Activated naive CD4-positive, alpha-beta T cell treated with anti-CD3 and anti-CD28 coated beads, Interleukin-2, amount 10 ng/mL, durations not matched to agents 7 days and 5 days (primary cell): ENCODE measurements at regions not wholly inside any gene's neighbourhood (a gene's known extent, or its start where the extent isn't known, plus 50 kb on each side); places are given as distances from the start of the nearest gene placed in this dataset.

Experiments
- CTCF ChIA-PET: fragments of 350-600 bp; sonication (Branson Sonifier 250); formaldehyde crosslinking; loops from one replicate; lab custom pipeline; 2021; ENCODE audit warnings: antibody characterized with exemption; lab: Charles Lee
- DNase-seq: peaks from one replicate; pipeline ENCODE4 v3.0.0-alpha.2; 2020
- H3K27ac Mint-ChIP-seq: one replicate; pipeline ENCODE4 v1.8.0; 2021; ENCODE audit warnings: mild to moderate bottlenecking, moderate library complexity, mixed read lengths
- H3K27me3 Mint-ChIP-seq: one replicate; pipeline ENCODE4 v1.8.0; 2021; ENCODE audit warnings: mild to moderate bottlenecking, mixed read lengths
- H3K36me3 Mint-ChIP-seq: one replicate; pipeline ENCODE4 v1.8.0; 2021; ENCODE audit warnings: mixed read lengths
- H3K4me1 Mint-ChIP-seq: one replicate; pipeline ENCODE4 v1.8.0; 2021; ENCODE audit warnings: mixed read lengths
- H3K4me3 Mint-ChIP-seq: one replicate; pipeline ENCODE4 v1.8.0; 2021; ENCODE audit warnings: mild to moderate bottlenecking, moderate library complexity, mixed read lengths
- H3K9me3 Mint-ChIP-seq: one replicate; pipeline ENCODE4 v1.8.0; 2021; ENCODE audit warnings: mixed read lengths

DNA sequence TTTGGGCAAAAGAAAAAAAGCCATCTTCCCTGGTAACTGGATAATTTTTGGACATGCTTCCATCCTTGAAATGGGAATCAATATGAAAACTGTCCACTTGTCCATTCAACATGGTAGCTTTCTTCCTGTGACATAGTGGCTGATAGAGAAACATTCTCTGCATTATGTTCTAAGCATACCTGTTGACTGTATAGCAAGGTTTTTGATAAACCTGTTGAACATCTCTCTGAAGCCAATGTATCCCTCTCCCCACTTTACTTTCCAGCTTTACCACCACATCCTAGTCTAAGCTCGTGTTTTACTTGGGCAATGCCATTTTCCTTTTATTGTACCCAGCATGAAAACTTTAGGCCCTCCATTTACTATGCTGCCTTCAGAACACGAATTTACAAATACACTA, 630.1 kb downstream of the TOX3 start:
- Mint-ChIP-seq H3K4me3 (no peak overlapping the region), H3K36me3 (no peaks in the 10 kb centered on the region), H3K9me3 (peaks cover under 1% of the 10 kb centered on the region), H3K27ac (no peak overlapping the region), H3K27me3 (no peaks in the 10 kb centered on the region), H3K4me1 (no peaks in the 10 kb centered on the region)
- CTCF ChIA-PET, result no interaction called here
- no peak for DNase-seq

GRCh38 chr16:51916231-51916630, 630.7 kb downstream of the TOX3 start:
- no peak for DNase-seq
- H3K36me3 Mint-ChIP-seq, result no peaks in the 10 kb centered on the region
- no peaks in the 10 kb centered on the region for H3K4me1 Mint-ChIP-seq
- H3K4me3 Mint-ChIP-seq, result no peak overlapping the region
- H3K9me3 Mint-ChIP-seq, result no peaks in the 10 kb centered on the region
- CTCF ChIA-PET, result no interaction called here
- no peaks in the 10 kb centered on the region for H3K27me3 Mint-ChIP-seq
- H3K27ac Mint-ChIP-seq, result no peak overlapping the region

GRCh38 chr16:51907680-51908079, 639.3 kb downstream of the TOX3 start:
- DNase-seq, result no peak
- Mint-ChIP-seq H3K4me3 (no peak overlapping the region), H3K36me3 (no peaks in the 10 kb centered on the region), H3K27me3 (no peaks in the 10 kb centered on the region), H3K4me1 (no peaks in the 10 kb centered on the region), H3K9me3 (peaks cover 5% of the 10 kb centered on the region), H3K27ac (no peak overlapping the region)
- CTCF ChIA-PET, result no interaction called here

DNA sequence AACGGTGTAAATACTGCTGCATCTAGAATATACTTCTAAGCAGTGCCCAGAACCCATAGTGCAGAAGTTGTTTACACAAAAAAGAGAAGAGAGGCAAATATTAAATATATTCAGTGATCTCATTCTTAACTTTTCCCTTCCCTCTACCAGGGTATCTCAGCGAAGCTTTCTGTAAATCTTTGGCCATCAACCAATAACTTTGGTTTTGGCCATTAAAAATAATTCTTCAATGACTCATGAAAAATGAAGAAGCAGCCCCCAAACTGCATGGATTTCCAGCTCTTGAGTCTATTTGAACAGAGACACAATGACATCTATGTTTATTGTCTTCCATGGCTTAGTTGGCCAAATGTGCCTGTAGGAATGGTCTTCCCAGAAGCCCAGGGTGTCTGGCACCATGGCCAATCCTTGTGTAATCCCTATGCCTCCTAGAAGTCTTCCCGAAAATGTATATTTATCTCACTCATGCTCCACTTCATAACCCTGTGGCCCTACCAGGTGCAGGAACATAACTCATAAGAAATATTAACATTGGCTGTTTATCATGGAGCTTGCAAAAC, 646.6 kb downstream of the TOX3 start:
- Mint-ChIP-seq H3K9me3 (peaks cover 6% of the 10 kb centered on the region), H3K27ac (no peak overlapping the region), H3K27me3 (no peaks in the 10 kb centered on the region), H3K4me1 (no peaks in the 10 kb centered on the region), H3K4me3 (no peak overlapping the region), H3K36me3 (no peaks in the 10 kb centered on the region)
- CTCF ChIA-PET, result no interaction called here
- no peak for DNase-seq

- Mint-ChIP-seq H3K27me3 (no peaks in the 10 kb centered on the region), H3K4me1 (no peaks in the 10 kb centered on the region), H3K36me3 (no peaks in the 10 kb centered on the region), H3K4me3 (no peak overlapping the region), H3K27ac (no peak overlapping the region), H3K9me3 (peaks cover 7% of the 10 kb centered on the region)
- CTCF ChIA-PET, result no interaction called here
- no peak for DNase-seq
Observed at GRCh38 chr16:51898872-51899271, 648.1 kb downstream of the TOX3 start.

DNA sequence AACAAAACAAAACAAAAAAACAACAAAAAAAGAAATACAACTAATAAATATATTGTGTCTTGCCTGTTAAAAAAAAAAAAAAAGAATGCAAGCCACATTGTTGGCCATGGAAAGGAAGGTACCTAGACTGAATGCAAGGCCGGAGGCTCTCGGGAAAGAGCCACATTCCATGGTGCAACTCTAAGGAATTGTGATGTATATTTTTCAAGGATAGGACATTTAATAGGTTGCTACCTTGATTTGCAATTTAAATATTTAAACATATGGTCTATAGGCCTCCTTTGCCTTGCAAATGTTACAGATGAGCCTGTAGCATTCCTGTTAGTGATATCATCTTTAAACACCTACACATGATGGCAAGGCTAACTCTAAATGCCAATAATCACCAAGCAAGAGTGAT, 650.9 kb downstream of the TOX3 start:
- H3K36me3 Mint-ChIP-seq, result no peaks in the 10 kb centered on the region
- H3K4me3 Mint-ChIP-seq, result no peak overlapping the region
- no peak for DNase-seq
- CTCF ChIA-PET, result no interaction called here
- no peaks in the 10 kb centered on the region for H3K27me3 Mint-ChIP-seq
- peaks cover 6% of the 10 kb centered on the region for H3K9me3 Mint-ChIP-seq
- no peaks in the 10 kb centered on the region for H3K4me1 Mint-ChIP-seq
- no peak overlapping the region for H3K27ac Mint-ChIP-seq

DNA sequence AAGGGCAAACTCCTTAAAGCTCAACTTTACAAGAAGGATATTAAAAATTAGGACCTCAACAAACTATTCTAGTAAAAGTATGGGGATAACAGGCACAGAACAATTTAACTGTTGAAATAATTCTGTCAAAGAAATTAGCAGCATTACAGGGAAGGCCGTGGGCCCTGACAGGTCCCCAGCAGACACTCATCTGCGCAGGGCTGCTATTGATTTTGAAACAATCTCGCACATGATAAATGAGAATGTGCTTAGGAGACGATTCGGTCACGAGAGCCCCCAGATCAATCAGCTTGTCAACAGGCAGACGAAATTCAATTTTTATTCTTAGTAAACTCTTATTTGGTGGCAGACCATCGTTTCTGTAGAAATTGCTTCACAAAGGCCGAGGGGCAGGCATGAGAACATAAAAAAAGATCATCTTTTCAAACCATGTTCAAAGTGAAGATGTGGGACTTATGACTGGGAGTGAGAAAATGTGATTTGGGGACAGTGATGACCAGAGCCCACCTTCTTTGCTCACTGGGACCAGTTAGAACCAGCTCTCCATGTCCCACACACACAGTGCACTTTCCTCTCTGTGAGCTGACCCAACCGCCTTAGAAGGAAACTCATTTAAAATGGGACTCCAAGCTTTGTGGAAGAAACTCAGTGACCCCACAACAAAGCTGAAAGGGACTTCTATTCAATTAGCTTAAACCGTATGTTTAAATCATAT, 654.5 kb downstream of the TOX3 start:
- CTCF ChIA-PET, result no interaction called here
- Mint-ChIP-seq H3K27me3 (no peaks in the 10 kb centered on the region), H3K4me1 (no peaks in the 10 kb centered on the region), H3K27ac (no peak overlapping the region), H3K4me3 (no peak overlapping the region), H3K36me3 (no peaks in the 10 kb centered on the region), H3K9me3 (peaks cover 11% of the 10 kb centered on the region)
- DNase-seq, result no peak

DNA sequence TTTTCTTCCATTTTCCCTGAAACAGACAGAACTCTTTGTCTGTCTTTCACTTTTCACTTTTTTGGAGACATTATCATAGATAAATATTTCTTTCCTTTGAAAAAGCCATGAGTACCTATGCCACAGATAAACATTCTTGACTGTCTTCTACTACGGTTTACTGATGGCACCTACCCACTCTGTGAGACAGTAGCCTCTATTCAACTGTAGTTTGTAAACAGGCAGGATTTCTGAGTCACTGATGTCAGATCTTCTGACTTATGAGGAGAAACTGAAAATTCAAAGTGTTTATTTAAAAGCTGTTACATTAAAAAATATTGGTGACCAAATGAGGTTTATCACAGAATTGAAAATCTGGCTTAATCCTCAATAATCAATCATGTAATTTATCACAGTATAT, 658.4 kb downstream of the TOX3 start:
- CTCF ChIA-PET, result no interaction called here
- Mint-ChIP-seq H3K27me3 (no peaks in the 10 kb centered on the region), H3K9me3 (peaks cover 10% of the 10 kb centered on the region), H3K27ac (no peak overlapping the region), H3K36me3 (no peaks in the 10 kb centered on the region), H3K4me1 (no peaks in the 10 kb centered on the region), H3K4me3 (no peak overlapping the region)
- DNase-seq, result no peak

GRCh38 chr16:51888016-51888415, 658.9 kb downstream of the TOX3 start:
- Mint-ChIP-seq H3K9me3 (peaks cover 10% of the 10 kb centered on the region), H3K4me3 (no peak overlapping the region), H3K4me1 (no peaks in the 10 kb centered on the region), H3K27me3 (no peaks in the 10 kb centered on the region), H3K27ac (no peak overlapping the region), H3K36me3 (no peaks in the 10 kb centered on the region)
- CTCF ChIA-PET, result no interaction called here
- DNase-seq, result no peak

GRCh38 chr16:51886456-51886855, 660.5 kb downstream of the TOX3 start:
- Mint-ChIP-seq H3K27ac (no peak overlapping the region), H3K4me3 (no peak overlapping the region), H3K36me3 (no peaks in the 10 kb centered on the region), H3K27me3 (no peaks in the 10 kb centered on the region), H3K9me3 (peaks cover 12% of the 10 kb centered on the region), H3K4me1 (no peaks in the 10 kb centered on the region)
- DNase-seq, result no peak
- CTCF ChIA-PET, result no interaction called here

DNA sequence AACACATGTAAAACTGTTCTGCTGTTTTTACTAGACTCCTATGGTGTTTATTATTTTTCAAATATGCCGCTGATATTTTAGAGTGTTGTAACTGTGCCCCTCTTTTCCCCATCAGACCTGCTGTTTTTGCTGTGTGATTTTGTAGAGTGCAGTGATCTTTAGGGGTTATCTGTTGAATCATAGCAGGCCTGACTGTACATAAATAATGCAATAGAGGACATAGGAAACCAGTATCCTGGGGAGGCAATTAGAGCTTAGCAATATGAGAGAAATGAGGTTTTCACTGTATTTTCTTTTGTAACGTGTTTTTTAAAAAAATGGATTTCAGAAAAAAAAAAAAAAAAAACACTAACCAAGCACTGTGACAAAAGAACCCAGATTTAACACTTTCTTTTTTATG, 662.2 kb downstream of the TOX3 start:
- no peaks in the 10 kb centered on the region for H3K36me3 Mint-ChIP-seq
- CTCF ChIA-PET, result no interaction called here
- no peaks in the 10 kb centered on the region for H3K4me1 Mint-ChIP-seq
- no peak overlapping the region for H3K27ac Mint-ChIP-seq
- no peaks in the 10 kb centered on the region for H3K27me3 Mint-ChIP-seq
- no peak overlapping the region for H3K4me3 Mint-ChIP-seq
- peaks cover 8% of the 10 kb centered on the region for H3K9me3 Mint-ChIP-seq
- DNase-seq, result no peak

GRCh38 chr16:51881731-51882130, 665.2 kb downstream of the TOX3 start:
- H3K27me3 Mint-ChIP-seq, result no peaks in the 10 kb centered on the region
- CTCF ChIA-PET, result no interaction called here
- no peak for DNase-seq
- H3K4me3 Mint-ChIP-seq, result no peak overlapping the region
- no peaks in the 10 kb centered on the region for H3K36me3 Mint-ChIP-seq
- no peak overlapping the region for H3K27ac Mint-ChIP-seq
- H3K4me1 Mint-ChIP-seq, result no peaks in the 10 kb centered on the region
- H3K9me3 Mint-ChIP-seq, result peaks cover 4% of the 10 kb centered on the region

DNA sequence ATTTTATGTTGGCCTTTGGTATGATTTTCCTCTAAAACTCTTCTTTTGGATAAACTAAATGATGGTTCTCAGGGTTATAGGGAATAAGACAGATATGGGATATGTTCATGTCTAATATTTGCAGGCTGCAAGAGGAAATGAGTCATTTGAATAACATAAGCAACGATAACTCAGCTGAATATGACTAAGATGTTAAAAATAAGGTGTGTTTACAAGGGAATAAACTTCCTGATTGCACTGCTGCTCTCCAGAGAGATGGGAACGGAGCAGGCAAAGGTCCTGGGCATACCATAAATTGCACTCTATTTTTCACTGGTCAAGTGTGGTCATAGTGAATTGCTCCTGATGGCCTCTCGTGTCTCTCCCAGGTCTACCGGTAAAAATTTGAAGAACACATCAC, 666.2 kb downstream of the TOX3 start:
- CTCF ChIA-PET, result no interaction called here
- no peak for DNase-seq
- no peaks in the 10 kb centered on the region for H3K4me1 Mint-ChIP-seq

GRCh38 chr16:51877686-51878085, 669.3 kb downstream of the TOX3 start:
- no peaks in the 10 kb centered on the region for H3K36me3 Mint-ChIP-seq
- peaks cover 4% of the 10 kb centered on the region for H3K9me3 Mint-ChIP-seq
- H3K4me3 Mint-ChIP-seq, result no peak overlapping the region
- no peaks in the 10 kb centered on the region for H3K4me1 Mint-ChIP-seq
- DNase-seq, result no peak
- H3K27me3 Mint-ChIP-seq, result no peaks in the 10 kb centered on the region
- CTCF ChIA-PET, result no interaction called here
- H3K27ac Mint-ChIP-seq, result no peak overlapping the region

More for the DNA sequence above, 666.2 kb downstream of the TOX3 start:
- no peaks in the 10 kb centered on the region for H3K27me3 Mint-ChIP-seq
- H3K9me3 Mint-ChIP-seq, result peaks cover 4% of the 10 kb centered on the region
- no peak overlapping the region for H3K4me3 Mint-ChIP-seq
- no peak overlapping the region for H3K27ac Mint-ChIP-seq
- no peaks in the 10 kb centered on the region for H3K36me3 Mint-ChIP-seq

GRCh38 chr16:51876934-51877333, 670.0 kb downstream of the TOX3 start:
- H3K4me3 Mint-ChIP-seq, result no peak overlapping the region
- no peaks in the 10 kb centered on the region for H3K27me3 Mint-ChIP-seq
- H3K27ac Mint-ChIP-seq, result no peak overlapping the region
- H3K9me3 Mint-ChIP-seq, result peaks cover 4% of the 10 kb centered on the region
- CTCF ChIA-PET, result no interaction called here
- no peaks in the 10 kb centered on the region for H3K36me3 Mint-ChIP-seq
- DNase-seq, result no peak
- H3K4me1 Mint-ChIP-seq, result no peaks in the 10 kb centered on the region

- no peaks in the 10 kb centered on the region for H3K27me3 Mint-ChIP-seq
- H3K4me3 Mint-ChIP-seq, result no peak overlapping the region
- no peaks in the 10 kb centered on the region for H3K36me3 Mint-ChIP-seq
- H3K27ac Mint-ChIP-seq, result no peak overlapping the region
- no peaks in the 10 kb centered on the region for H3K4me1 Mint-ChIP-seq
- CTCF ChIA-PET, result no interaction called here
- H3K9me3 Mint-ChIP-seq, result peaks cover 3% of the 10 kb centered on the region
- no peak for DNase-seq
Observed at GRCh38 chr16:51876601-51876875, 670.4 kb downstream of the TOX3 start.
